HUES6 (cell line): ENCODE measurements at regions not wholly inside any gene's neighbourhood (a gene's known extent, or its start where the extent isn't known, plus 50 kb on each side); places are given as distances from the start of the nearest gene placed in this dataset.

Experiments
- H3K27ac ChIP-seq: 2 replicates; pipeline ENCODE4 v1.7.0; 2013; ENCODE audit warnings: low read depth, mild to moderate bottlenecking, low read length, inconsistent platforms
- H3K27me3 ChIP-seq: 2 replicates; pipeline ENCODE4 v1.6.1; 2013; ENCODE audit warnings: low read length; ENCODE audit not compliant: control insufficient read depth, insufficient read depth
- H3K36me3 ChIP-seq: 2 replicates; pipeline ENCODE4 v1.6.1; 2013; ENCODE audit warnings: low read length; ENCODE audit not compliant: control insufficient read depth, insufficient read depth
- H3K4me1 ChIP-seq: 2 replicates; pipeline ENCODE4 v1.6.1; 2013; ENCODE audit warnings: low read length; ENCODE audit not compliant: control insufficient read depth, insufficient read depth
- H3K4me3 ChIP-seq: 2 replicates; pipeline ENCODE4 v1.5.1; 2013; ENCODE audit warnings: low read depth, low read length
- H3K9ac ChIP-seq: one replicate; pipeline ENCODE4 v1.6.1; 2013; ENCODE audit warnings: mild to moderate bottlenecking, low read length
- H3K9me3 ChIP-seq: 2 replicates; pipeline ENCODE4 v1.6.1; 2013; ENCODE audit warnings: low read depth, low read length; ENCODE audit not compliant: control insufficient read depth, insufficient read depth

- no peak overlapping the region for H3K27ac ChIP-seq
- no peaks in the 10 kb centered on the region for H3K27me3 ChIP-seq
- H3K4me3 ChIP-seq: no peak overlapping the region
- H3K4me1 ChIP-seq: peaks cover 31% of the 10 kb centered on the region
- H3K36me3 ChIP-seq: no peaks in the 10 kb centered on the region
- no peak overlapping the region for H3K9ac ChIP-seq
- H3K9me3 ChIP-seq: no peaks in the 10 kb centered on the region
Measured at GRCh38 chr21:19123053-19123452, 719.5 kb upstream of the TMPRSS15 start.

GRCh38 chr21:19123525-19123924, 719.9 kb upstream of the TMPRSS15 start:
- Histone ChIP-seq H3K27me3 (no peaks in the 10 kb centered on the region), H3K9ac (no peak overlapping the region), H3K27ac (no peak overlapping the region), H3K4me1 (peaks cover 31% of the 10 kb centered on the region), H3K36me3 (no peaks in the 10 kb centered on the region), H3K4me3 (no peak overlapping the region), H3K9me3 (no peaks in the 10 kb centered on the region)

- H3K4me1 ChIP-seq: peaks cover 25% of the 10 kb centered on the region
- no peaks in the 10 kb centered on the region for H3K27me3 ChIP-seq
- H3K27ac ChIP-seq: no peak overlapping the region
- H3K9ac ChIP-seq: no peak overlapping the region
- no peaks in the 10 kb centered on the region for H3K9me3 ChIP-seq
- no peaks in the 10 kb centered on the region for H3K36me3 ChIP-seq
- no peak overlapping the region for H3K4me3 ChIP-seq
Measured at GRCh38 chr21:19124691-19125090, 721.1 kb upstream of the TMPRSS15 start.

- H3K36me3 ChIP-seq: no peaks in the 10 kb centered on the region
- peaks cover 8% of the 10 kb centered on the region; the same call in 1 of the 2 replicates for H3K9me3 ChIP-seq
- no peak overlapping the region for H3K9ac ChIP-seq
- no peaks in the 10 kb centered on the region for H3K27me3 ChIP-seq
- no peak overlapping the region for H3K4me3 ChIP-seq
- no peaks in the 10 kb centered on the region for H3K4me1 ChIP-seq
- no peak overlapping the region for H3K27ac ChIP-seq
Measured at GRCh38 chr21:19130379-19131028, 726.9 kb upstream of the TMPRSS15 start.

- Histone ChIP-seq H3K27ac (no peak overlapping the region), H3K9me3 (no peaks in the 10 kb centered on the region), H3K36me3 (no peaks in the 10 kb centered on the region), H3K27me3 (no peaks in the 10 kb centered on the region), H3K4me1 (no peaks in the 10 kb centered on the region), H3K4me3 (no peak overlapping the region), H3K9ac (no peak overlapping the region)
Measured at GRCh38 chr21:19141511-19141910, 737.9 kb upstream of the TMPRSS15 start.

- Histone ChIP-seq H3K36me3 (no peaks in the 10 kb centered on the region), H3K27ac (no peak overlapping the region), H3K4me1 (no peaks in the 10 kb centered on the region), H3K27me3 (no peaks in the 10 kb centered on the region), H3K9ac (no peak overlapping the region), H3K4me3 (no peak overlapping the region), H3K9me3 (no peaks in the 10 kb centered on the region)
Measured at GRCh38 chr21:19145682-19146293, 742.2 kb upstream of the TMPRSS15 start.

GRCh38 chr21:19148056-19148455, 744.5 kb upstream of the TMPRSS15 start:
- Histone ChIP-seq H3K36me3 (no peaks in the 10 kb centered on the region), H3K27me3 (no peaks in the 10 kb centered on the region), H3K9me3 (no peaks in the 10 kb centered on the region), H3K9ac (no peak overlapping the region), H3K4me3 (no peak overlapping the region), H3K27ac (no peak overlapping the region), H3K4me1 (no peaks in the 10 kb centered on the region)

GRCh38 chr21:19171585-19171984, 768.0 kb upstream of the TMPRSS15 start:
- H3K36me3 ChIP-seq: no peaks in the 10 kb centered on the region
- peaks cover under 1% of the 10 kb centered on the region; the same call in 1 of the 2 replicates for H3K4me1 ChIP-seq
- no peaks in the 10 kb centered on the region for H3K27me3 ChIP-seq
- H3K9me3 ChIP-seq: no peaks in the 10 kb centered on the region
- H3K27ac ChIP-seq: no peak overlapping the region
- H3K4me3 ChIP-seq: no peak overlapping the region
- H3K9ac ChIP-seq: no peak overlapping the region

- Histone ChIP-seq H3K27ac (no peak overlapping the region), H3K27me3 (no peaks in the 10 kb centered on the region), H3K9ac (no peak overlapping the region), H3K4me1 (peaks cover 3% of the 10 kb centered on the region; the same call in 1 of the 2 replicates), H3K4me3 (no peak overlapping the region), H3K36me3 (no peaks in the 10 kb centered on the region), H3K9me3 (no peaks in the 10 kb centered on the region)
Measured at GRCh38 chr21:19181604-19182140, 778.1 kb upstream of the TMPRSS15 start.

GRCh38 chr21:19197950-19198349, 794.4 kb upstream of the TMPRSS15 start:
- no peaks in the 10 kb centered on the region for H3K36me3 ChIP-seq
- no peaks in the 10 kb centered on the region for H3K27me3 ChIP-seq
- H3K27ac ChIP-seq: no peak overlapping the region
- no peak overlapping the region for H3K4me3 ChIP-seq
- H3K9ac ChIP-seq: no peak overlapping the region
- H3K9me3 ChIP-seq: no peaks in the 10 kb centered on the region
- H3K4me1 ChIP-seq: peaks cover 5% of the 10 kb centered on the region; the same call in 1 of the 2 replicates

- H3K9me3 ChIP-seq: no peaks in the 10 kb centered on the region
- 0 out of 2 replicates have a peak overlapping the region, but pooled peaks have one; percentile 14 for H3K27ac ChIP-seq
- no peak overlapping the region for H3K4me3 ChIP-seq
- no peak overlapping the region for H3K9ac ChIP-seq
- peaks cover 5% of the 10 kb centered on the region; the same call in 1 of the 2 replicates for H3K4me1 ChIP-seq
- H3K27me3 ChIP-seq: no peaks in the 10 kb centered on the region
- H3K36me3 ChIP-seq: no peaks in the 10 kb centered on the region
Measured at GRCh38 chr21:19198801-19199200, 795.2 kb upstream of the TMPRSS15 start.
